ENCODE measurements at regions not wholly inside any gene's neighbourhood (a gene's known extent, or its start where the extent isn't known, plus 50 kb on each side); places are given as distances from the start of the nearest gene placed in this dataset.

DNA sequence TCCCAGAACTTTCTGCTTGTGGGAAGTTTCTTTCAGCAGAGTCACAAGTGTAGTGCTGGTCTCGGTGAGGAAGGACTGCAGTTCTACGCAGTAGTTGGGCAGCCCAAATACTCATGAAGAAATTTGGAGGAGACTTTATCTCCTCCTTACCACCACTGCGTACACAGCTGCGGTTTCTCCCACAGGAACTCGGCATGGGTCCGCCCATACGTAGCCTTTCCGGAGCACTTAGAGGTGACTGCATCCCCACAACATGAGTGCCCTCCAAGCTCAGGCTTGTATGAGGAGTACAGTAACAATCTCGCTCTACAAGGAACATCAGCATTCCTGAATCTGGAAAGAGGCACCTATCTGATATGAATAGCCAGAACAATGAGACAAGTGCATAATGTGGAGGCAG lies 549.2 kb upstream of the SEMA3D start:
- Histone ChIP-seq H3K36me3 (no peaks in the 10 kb centered on the region), H3K27me3 (no peaks in the 10 kb centered on the region), H3K27ac (no peak overlapping the region), H3K9me3 (peaks cover 0 to 28% (median 2%) of the 10 kb centered on the region in 12 donors), H3K4me3 (no peak overlapping the region), H3K4me1 (no peaks in the 10 kb centered on the region)
- TF ChIP-seq POLR2A (IDR thresholded peaks at IDR 0.05), result no peak
- no peak for TF ChIP-seq CTCF (IDR thresholded peaks at IDR 0.05)
- ATAC-seq (no peak), DNase-seq (no peak)
- WGBS, 4 donors, result 82 to 93% (median 89%) methylated on average over 9 of the region's 9 CpGs
- intact Hi-C loops (cut with DNase I), result no loop called here

DNA sequence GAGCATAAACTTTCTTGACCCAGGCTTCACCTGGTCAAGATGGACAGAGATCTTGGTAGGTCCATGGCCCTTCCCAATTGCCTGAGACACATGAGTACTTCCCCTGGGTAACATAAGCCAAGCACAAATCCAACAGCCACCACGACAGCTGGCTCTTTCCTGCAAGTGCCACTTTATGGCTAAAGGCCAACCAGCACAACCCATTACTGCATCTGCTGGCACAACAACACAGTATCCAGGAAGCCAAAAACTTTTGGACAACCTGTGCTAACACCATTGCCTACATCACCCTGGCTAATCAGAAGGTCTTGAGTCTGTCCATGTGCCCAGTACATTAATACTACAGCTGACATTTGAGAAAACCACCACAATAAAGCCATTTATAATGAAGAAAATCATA lies 548.0 kb upstream of the SEMA3D start:
- no peak overlapping the region for H3K4me3 ChIP-seq
- TF ChIP-seq CTCF (IDR thresholded peaks at IDR 0.05), result no peak
- TF ChIP-seq POLR2A (IDR thresholded peaks at IDR 0.05), result no peak
- peaks cover 0 to 28% (median 2%) of the 10 kb centered on the region in 12 donors for H3K9me3 ChIP-seq
- H3K27me3 ChIP-seq, result no peaks in the 10 kb centered on the region
- no peaks in the 10 kb centered on the region for H3K4me1 ChIP-seq
- ATAC-seq, result no peak
- intact Hi-C loops (cut with DNase I), result no loop called here
- no peak overlapping the region for H3K27ac ChIP-seq
- DNase-seq, result no peak
- H3K36me3 ChIP-seq, result no peaks in the 10 kb centered on the region
- WGBS, 4 donors, result 59 to 86% (median 63%) methylated on average over 1 of the region's 1 CpG

- ATAC-seq (no peak), DNase-seq (no peak)
- TF ChIP-seq POLR2A (IDR thresholded peaks at IDR 0.05) (no peak), CTCF (IDR thresholded peaks at IDR 0.05) (no peak)
- no peak overlapping the region for H3K4me3 ChIP-seq
- H3K4me1 ChIP-seq, result no peaks in the 10 kb centered on the region
- intact Hi-C loops (cut with DNase I), result no loop called here
- H3K27me3 ChIP-seq, result no peaks in the 10 kb centered on the region
- H3K36me3 ChIP-seq, result no peaks in the 10 kb centered on the region
- peaks cover 0 to 22% (median 4%) of the 10 kb centered on the region in 12 donors for H3K9me3 ChIP-seq
- 56 to 70% (median 64%) methylated on average over 2 of the region's 2 CpGs for WGBS, 4 donors
- no peak overlapping the region for H3K27ac ChIP-seq
Observed at GRCh38 chr7:85733169-85733915, 546.5 kb upstream of the SEMA3D start.

GRCh38 chr7:85730012-85730411 lies 543.2 kb upstream of the SEMA3D start:
- no peaks in the 10 kb centered on the region for H3K27me3 ChIP-seq
- ATAC-seq, result no peak
- TF ChIP-seq CTCF (IDR thresholded peaks at IDR 0.05) (no peak), POLR2A (IDR thresholded peaks at IDR 0.05) (no peak)
- H3K4me3 ChIP-seq, result no peak overlapping the region
- H3K9me3 ChIP-seq, result peaks cover 0 to 8% (median 0%) of the 10 kb centered on the region in 12 donors
- H3K36me3 ChIP-seq, result no peaks in the 10 kb centered on the region
- WGBS, 4 donors, result 31 to 46% (median 37%) methylated on average over 2 of the region's 2 CpGs
- peak in 1 of 5 donors; percentile 31 for DNase-seq
- intact Hi-C loops (cut with DNase I), result no loop called here
- H3K27ac ChIP-seq, result no peak overlapping the region
- no peaks in the 10 kb centered on the region for H3K4me1 ChIP-seq

Data from heart left ventricle (tissue), 16 donors.